ENCODE measurements at regions not wholly inside any gene's neighbourhood (a gene's known extent, or its start where the extent isn't known, plus 50 kb on each side); places are given as distances from the start of the nearest gene placed in this dataset.

- no peak overlapping the region for H3K27ac ChIP-seq (ENCODE audit: low read depth, low read length, poor library complexity, severe bottlenecking)
- H4K20me1 ChIP-seq (ENCODE audit: insufficient read depth, low read length) = no peaks in the 10 kb centered on the region
- no peaks in the 10 kb centered on the region for H3K9me3 ChIP-seq (ENCODE audit: low read length)
- no peak overlapping the region for H3K4me3 ChIP-seq (ENCODE audit: low read depth, low read length, poor library complexity, severe bottlenecking)
- H3K9ac ChIP-seq (ENCODE audit: low read length) = no peak overlapping the region
- no peak overlapping the region for H3K4me2 ChIP-seq (ENCODE audit: low read length)
- TF ChIP-seq EZH2 (IDR thresholded peaks at IDR 0.05; ENCODE audit: borderline replicate concordance, low read length) (no peak), CTCF (IDR thresholded peaks at IDR 0.05; ENCODE audit: low read length) (no peak)
- H3K4me1 ChIP-seq (ENCODE audit: insufficient read depth, low read length, severe bottlenecking) = no peaks in the 10 kb centered on the region
- no peaks in the 10 kb centered on the region for H3K79me2 ChIP-seq (ENCODE audit: insufficient read depth, low read length)
- H3K36me3 ChIP-seq (ENCODE audit: insufficient read depth, low read length) = no peaks in the 10 kb centered on the region
- no peak overlapping the region for H2AFZ ChIP-seq (ENCODE audit: low read length)
- no peaks in the 10 kb centered on the region for H3K27me3 ChIP-seq (ENCODE audit: insufficient read depth, low read length)
- no peaks in the 10 kb centered on the region for H3K9me2 ChIP-seq (ENCODE audit: low read depth, low read length)
- H3F3A ChIP-seq (ENCODE audit: insufficient read depth, low read length) = no peaks in the 10 kb centered on the region
These were observed 57.8 kb upstream of the METAP2 start for GRCh38 chr12:95416111-95416636.

GRCh38 chr12:95417372-95417771, 56.6 kb upstream of the METAP2 start:
- TF ChIP-seq EZH2 (IDR thresholded peaks at IDR 0.05; ENCODE audit: borderline replicate concordance, low read length) (no peak), CTCF (IDR thresholded peaks at IDR 0.05; ENCODE audit: low read length) (no peak)
- H4K20me1 ChIP-seq (ENCODE audit: insufficient read depth, low read length) = no peaks in the 10 kb centered on the region
- H3K27ac ChIP-seq (ENCODE audit: low read depth, low read length, poor library complexity, severe bottlenecking) = no peak overlapping the region
- no peak overlapping the region for H3K4me2 ChIP-seq (ENCODE audit: low read length)
- no peaks in the 10 kb centered on the region for H3K4me1 ChIP-seq (ENCODE audit: insufficient read depth, low read length, severe bottlenecking)
- no peaks in the 10 kb centered on the region for H3K36me3 ChIP-seq (ENCODE audit: insufficient read depth, low read length)
- H3K9me2 ChIP-seq (ENCODE audit: low read depth, low read length) = no peaks in the 10 kb centered on the region
- H3K4me3 ChIP-seq (ENCODE audit: low read depth, low read length, poor library complexity, severe bottlenecking) = no peak overlapping the region
- H3K79me2 ChIP-seq (ENCODE audit: insufficient read depth, low read length) = no peaks in the 10 kb centered on the region
- H3K9ac ChIP-seq (ENCODE audit: low read length) = no peak overlapping the region
- no peaks in the 10 kb centered on the region for H3F3A ChIP-seq (ENCODE audit: insufficient read depth, low read length)
- no peak overlapping the region for H2AFZ ChIP-seq (ENCODE audit: low read length)
- H3K9me3 ChIP-seq (ENCODE audit: low read length) = no peaks in the 10 kb centered on the region
- H3K27me3 ChIP-seq (ENCODE audit: insufficient read depth, low read length) = no peaks in the 10 kb centered on the region

GRCh38 chr12:95418142-95418541, 55.8 kb upstream of the METAP2 start:
- H3K27me3 ChIP-seq (ENCODE audit: insufficient read depth, low read length) = no peaks in the 10 kb centered on the region
- H4K20me1 ChIP-seq (ENCODE audit: insufficient read depth, low read length) = no peaks in the 10 kb centered on the region
- H3K4me3 ChIP-seq (ENCODE audit: low read depth, low read length, poor library complexity, severe bottlenecking) = no peak overlapping the region
- H3K9me3 ChIP-seq (ENCODE audit: low read length) = no peaks in the 10 kb centered on the region
- H3K27ac ChIP-seq (ENCODE audit: low read depth, low read length, poor library complexity, severe bottlenecking) = no peak overlapping the region
- no peaks in the 10 kb centered on the region for H3K36me3 ChIP-seq (ENCODE audit: insufficient read depth, low read length)
- no peaks in the 10 kb centered on the region for H3F3A ChIP-seq (ENCODE audit: insufficient read depth, low read length)
- H3K9ac ChIP-seq (ENCODE audit: low read length) = no peak overlapping the region
- H2AFZ ChIP-seq (ENCODE audit: low read length) = no peak overlapping the region
- H3K4me1 ChIP-seq (ENCODE audit: insufficient read depth, low read length, severe bottlenecking) = no peaks in the 10 kb centered on the region
- no peaks in the 10 kb centered on the region for H3K9me2 ChIP-seq (ENCODE audit: low read depth, low read length)
- H3K79me2 ChIP-seq (ENCODE audit: insufficient read depth, low read length) = no peaks in the 10 kb centered on the region
- no peak overlapping the region for H3K4me2 ChIP-seq (ENCODE audit: low read length)
- TF ChIP-seq EZH2 (IDR thresholded peaks at IDR 0.05; ENCODE audit: borderline replicate concordance, low read length) (no peak), CTCF (IDR thresholded peaks at IDR 0.05; ENCODE audit: low read length) (no peak)

Measured in OCI-LY1 (cell line).